Osteoblast (primary cell): ENCODE measurements at regions not wholly inside any gene's neighbourhood (a gene's known extent, or its start where the extent isn't known, plus 50 kb on each side); places are given as distances from the start of the nearest gene placed in this dataset.
A peak's percentile ranks its signal among the peaks of the same experiment; 100 is the strongest.
"Not testable (repeated sequence)": the region's sequence is repeated elsewhere in the genome, so short reads cannot be mapped to it uniquely, and the experiment has no call there.

Experiments
- DNase-seq: peaks from one replicate; pipeline ENCODE4 v3.0.0; 2011; ENCODE audit warnings: low spot score, mixed read lengths; ENCODE audit not compliant: insufficient read length; ENCODE audit errors: missing footprints
- H2AFZ ChIP-seq: 2 replicates; pipeline ENCODE4 v1.6.0; 2011; ENCODE audit warnings: mild to moderate bottlenecking, low read length
- H3K27ac ChIP-seq: 2 replicates; pipeline ENCODE4 v1.5.1; 2011; ENCODE audit warnings: mild to moderate bottlenecking, low read depth, low read length, moderate library complexity
- H3K27me3 ChIP-seq: 2 replicates; pipeline ENCODE4 v1.6.0; 2012; ENCODE audit warnings: mild to moderate bottlenecking, control low read depth, inconsistent platforms, low read length, moderate library complexity; ENCODE audit not compliant: insufficient read depth
- H3K36me3 ChIP-seq: 2 replicates; pipeline ENCODE4 v1.5.1; 2011; ENCODE audit warnings: mild to moderate bottlenecking, low read length, control low read depth, moderate library complexity; ENCODE audit not compliant: insufficient read depth
- H3K4me1 ChIP-seq: 2 replicates; pipeline ENCODE4 v1.5.1; 2011; ENCODE audit warnings: mild to moderate bottlenecking, low read length, control low read depth, moderate library complexity; ENCODE audit not compliant: insufficient read depth
- H3K4me2 ChIP-seq: 2 replicates; pipeline ENCODE4 v1.6.0; 2011; ENCODE audit warnings: mild to moderate bottlenecking, low read length; ENCODE audit not compliant: insufficient read depth
- H3K4me3 ChIP-seq: fragments of 200-600 bp; sonication (generic); 3 replicates; pipeline ENCODE4 v1.5.1; 2012; ENCODE audit warnings: mild to moderate bottlenecking, low read length, inconsistent platforms; ENCODE audit not compliant: insufficient read depth
- H3K79me2 ChIP-seq: 2 replicates; pipeline ENCODE4 v1.6.0; 2012; ENCODE audit warnings: mild to moderate bottlenecking, low read length, control low read depth, inconsistent platforms; ENCODE audit not compliant: insufficient read depth
- H3K9me3 ChIP-seq: 2 replicates; pipeline ENCODE4 v1.5.1; 2011; ENCODE audit warnings: low read depth, low read length, control low read depth
- H4K20me1 ChIP-seq: 2 replicates; pipeline ENCODE4 v1.6.0; 2012; ENCODE audit warnings: mild to moderate bottlenecking, low read length, control low read depth; ENCODE audit not compliant: insufficient read depth

- H3K4me1 ChIP-seq, H2AFZ ChIP-seq, H3K27ac ChIP-seq, H3K79me2 ChIP-seq, H3K36me3 ChIP-seq, H3K4me2 ChIP-seq, H3K4me3 ChIP-seq, DNase-seq, H3K9me3 ChIP-seq, H3K27me3 ChIP-seq, H4K20me1 ChIP-seq: not testable (repeated sequence)
Measured at GRCh38 chr22:15784383-15785085, 94.7 kb downstream of the POTEH start.

GRCh38 chr22:15786942-15787733, 97.3 kb downstream of the POTEH start:
- not testable (repeated sequence) for H3K9me3 ChIP-seq, H3K4me3 ChIP-seq, H4K20me1 ChIP-seq, DNase-seq, H3K4me1 ChIP-seq, H3K36me3 ChIP-seq, H2AFZ ChIP-seq, H3K27me3 ChIP-seq, H3K79me2 ChIP-seq
- Histone ChIP-seq H3K27ac (peak overlapping the region; percentile 61), H3K4me2 (peak overlapping the region; percentile 50)

GRCh38 chr22:15791557-15791956, 101.7 kb downstream of the POTEH start:
- not testable (repeated sequence) for H4K20me1 ChIP-seq, H3K36me3 ChIP-seq

GRCh38 chr22:15799935-15800334, 110.1 kb downstream of the POTEH start:
- not testable (repeated sequence) for H4K20me1 ChIP-seq, H3K27me3 ChIP-seq, H2AFZ ChIP-seq, H3K9me3 ChIP-seq, H3K4me2 ChIP-seq, H3K4me3 ChIP-seq, H3K27ac ChIP-seq, DNase-seq, H3K36me3 ChIP-seq, H3K79me2 ChIP-seq, H3K4me1 ChIP-seq

More at GRCh38 chr22:15791557-15791956, 101.7 kb downstream of the POTEH start:
- not testable (repeated sequence) for H3K79me2 ChIP-seq, H3K4me1 ChIP-seq, H3K27me3 ChIP-seq, H3K27ac ChIP-seq, DNase-seq, H2AFZ ChIP-seq, H3K4me2 ChIP-seq, H3K4me3 ChIP-seq, H3K9me3 ChIP-seq

GRCh38 chr22:15811141-15811540, 121.3 kb downstream of the POTEH start:
- not testable (repeated sequence) for H3K27me3 ChIP-seq, H3K4me2 ChIP-seq, H3K4me1 ChIP-seq, H3K27ac ChIP-seq, H3K4me3 ChIP-seq, H3K36me3 ChIP-seq, H3K9me3 ChIP-seq, H3K79me2 ChIP-seq, H4K20me1 ChIP-seq, H2AFZ ChIP-seq, DNase-seq

- not testable (repeated sequence) for H3K4me3 ChIP-seq, H3K4me1 ChIP-seq, H3K36me3 ChIP-seq, H3K4me2 ChIP-seq, H3K27ac ChIP-seq, DNase-seq, H3K27me3 ChIP-seq, H3K79me2 ChIP-seq, H4K20me1 ChIP-seq, H2AFZ ChIP-seq, H3K9me3 ChIP-seq
Measured at GRCh38 chr22:15815783-15816182, 126.0 kb downstream of the POTEH start.

- H3K36me3 ChIP-seq, DNase-seq, H3K27ac ChIP-seq, H2AFZ ChIP-seq, H3K79me2 ChIP-seq, H3K4me2 ChIP-seq, H3K27me3 ChIP-seq, H3K4me3 ChIP-seq, H3K9me3 ChIP-seq, H4K20me1 ChIP-seq, H3K4me1 ChIP-seq: not testable (repeated sequence)
Measured at GRCh38 chr22:15816470-15816869, 126.6 kb downstream of the POTEH start.

GRCh38 chr22:15817264-15817663, 127.4 kb downstream of the POTEH start:
- not testable (repeated sequence) for H3K79me2 ChIP-seq, H3K4me2 ChIP-seq, H3K36me3 ChIP-seq, H3K27ac ChIP-seq, H3K9me3 ChIP-seq, H3K27me3 ChIP-seq, H3K4me1 ChIP-seq, H2AFZ ChIP-seq, DNase-seq, H3K4me3 ChIP-seq, H4K20me1 ChIP-seq

- H2AFZ ChIP-seq, H3K4me2 ChIP-seq, H4K20me1 ChIP-seq, H3K4me3 ChIP-seq, DNase-seq, H3K27me3 ChIP-seq, H3K9me3 ChIP-seq, H3K36me3 ChIP-seq, H3K27ac ChIP-seq, H3K4me1 ChIP-seq, H3K79me2 ChIP-seq: not testable (repeated sequence)
Measured at GRCh38 chr22:15819886-15820285, 130.1 kb downstream of the POTEH start.
